GM23338 (cell line): ENCODE measurements at regions not wholly inside any gene's neighbourhood (a gene's known extent, or its start where the extent isn't known, plus 50 kb on each side); places are given as distances from the start of the nearest gene placed in this dataset.

Experiments
- CTCF ChIP-seq, 2 experiments: fragments of 200-600 bp in 1 of 2; sonication (generic) in 1 of 2; conservative IDR thresholded peaks; 2 replicates each; pipeline versions ENCODE4 v1.5.1 to v1.6.1; 2016 to 2017; ENCODE audit warnings: antibody characterized with exemption in 2 of 2, low read depth in 2 of 2, mild to moderate bottlenecking in 2 of 2, moderate library complexity in 1 of 2
- EZH2 ChIP-seq: fragments of 200-600 bp; sonication (generic); IDR thresholded peaks from one replicate; pipeline ENCODE4 v1.8.0; 2017; ENCODE audit warnings: antibody characterized with exemption, mild to moderate bottlenecking, low read depth; ENCODE audit not compliant: unreplicated experiment
- EZH2phosphoT487 ChIP-seq: fragments of 200-600 bp; sonication (generic); IDR thresholded peaks from one replicate; pipeline ENCODE4 v1.8.1; 2018; ENCODE audit warnings: antibody characterized with exemption; ENCODE audit not compliant: unreplicated experiment
- POLR2AphosphoS5 ChIP-seq: IDR thresholded peaks from 2 replicates; pipeline ENCODE4 v1.6.1; 2016; ENCODE audit warnings: antibody characterized with exemption, low read depth
- REST ChIP-seq: IDR thresholded peaks from one replicate; pipeline ENCODE4 v1.6.1; 2018; ENCODE audit warnings: antibody characterized with exemption; ENCODE audit not compliant: unreplicated experiment
- ZNF331 ChIP-seq: fragments of 250-450 bp; sonication (Bioruptor Pico); IDR thresholded peaks from 2 replicates; pipeline ENCODE4 v1.5.0; 2020; ENCODE audit warnings: low read depth, mild to moderate bottlenecking, moderate library complexity

- TF ChIP-seq EZH2 (no peak), CTCF (conservative IDR thresholded peaks at IDR 0.05; ENCODE audit: low read depth in 2 of 2) (no peak), POLR2AphosphoS5 (no peak), REST (no peak), EZH2phosphoT487 (no peak), ZNF331 (CRISPR knock-in tag) (no peak)
Observed at GRCh38 chr16:35149550-35149949, 1690.1 kb downstream of the TP53TG3F start.
